GM18858 (cell line): ENCODE measurements at regions not wholly inside any gene's neighbourhood (a gene's known extent, or its start where the extent isn't known, plus 50 kb on each side); places are given as distances from the start of the nearest gene placed in this dataset.

ENCODE experiments used
- ATAC-seq: cut with Tn5 transposase; IDR thresholded peaks from one replicate; pipeline ENCODE4 v1.9.1; 2021; ENCODE audit not compliant: unreplicated experiment

DNA sequence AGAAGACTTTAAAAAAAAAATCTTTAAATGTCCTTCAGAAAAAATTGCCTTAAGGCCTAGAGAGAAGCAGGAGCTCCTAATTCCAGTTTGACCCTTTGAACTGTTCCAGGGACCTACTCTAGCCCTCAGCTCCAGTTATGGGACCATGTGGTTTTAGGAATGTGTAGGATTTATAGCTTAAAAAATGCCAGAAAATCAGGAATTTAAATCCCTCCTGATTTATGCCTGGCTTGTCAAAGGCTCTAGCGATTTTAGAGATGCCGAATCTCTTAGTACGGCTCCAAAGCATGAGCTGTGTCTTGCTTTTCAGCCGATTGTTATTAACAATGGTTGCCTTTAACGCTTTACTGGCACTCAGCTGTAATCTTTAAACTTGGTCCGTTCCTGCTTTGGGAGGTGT, 130.6 kb upstream of the NPVF start:
- no peak for ATAC-seq

DNA sequence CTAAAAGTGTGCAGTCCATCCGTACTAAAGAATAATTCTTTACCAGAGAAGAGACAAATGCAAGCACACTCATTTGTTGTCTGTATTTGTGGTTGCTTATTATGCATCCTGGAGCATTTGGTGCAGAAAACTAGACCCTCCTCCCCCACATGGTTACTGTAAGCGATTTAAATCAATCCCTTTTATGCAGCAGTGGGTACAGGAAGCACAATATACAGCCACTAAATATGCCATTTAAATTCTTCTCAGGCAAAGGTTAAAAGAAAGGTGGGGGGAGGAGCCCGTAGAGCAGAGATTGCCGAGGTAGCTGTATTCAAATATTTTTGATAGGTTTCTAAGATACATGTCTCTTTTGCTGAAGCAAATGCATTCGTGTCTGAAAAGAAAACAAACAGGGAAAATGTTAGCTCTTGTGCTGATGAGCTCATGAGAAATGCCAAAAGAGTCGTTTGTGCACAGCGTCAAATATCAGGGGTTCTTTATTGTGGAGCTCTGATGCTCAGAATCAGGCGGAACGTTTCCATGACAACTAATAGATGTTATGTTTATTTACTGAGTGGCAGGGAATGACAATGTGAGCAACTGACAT, 131.3 kb upstream of the NPVF start:
- ATAC-seq, result no peak

DNA sequence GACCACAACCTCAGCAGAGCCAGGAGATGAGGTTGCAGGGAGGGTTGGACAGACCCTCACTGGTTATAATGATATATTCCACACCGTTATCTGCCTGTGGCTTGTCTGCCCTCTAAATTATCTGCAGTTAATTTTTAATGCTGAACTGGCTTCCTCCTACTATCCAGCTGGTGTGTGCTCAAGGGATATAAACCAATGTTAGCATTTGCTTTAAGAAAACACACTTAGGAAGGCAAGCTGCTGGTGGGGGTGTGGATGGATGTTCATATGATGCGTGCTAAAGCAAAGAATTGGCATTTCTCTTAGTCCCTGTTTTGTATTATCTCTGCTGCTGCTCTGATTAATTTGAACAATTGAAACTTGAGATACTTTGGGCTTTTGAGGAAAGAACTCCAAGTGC, 132.2 kb upstream of the NPVF start:
- ATAC-seq, result no peak

DNA sequence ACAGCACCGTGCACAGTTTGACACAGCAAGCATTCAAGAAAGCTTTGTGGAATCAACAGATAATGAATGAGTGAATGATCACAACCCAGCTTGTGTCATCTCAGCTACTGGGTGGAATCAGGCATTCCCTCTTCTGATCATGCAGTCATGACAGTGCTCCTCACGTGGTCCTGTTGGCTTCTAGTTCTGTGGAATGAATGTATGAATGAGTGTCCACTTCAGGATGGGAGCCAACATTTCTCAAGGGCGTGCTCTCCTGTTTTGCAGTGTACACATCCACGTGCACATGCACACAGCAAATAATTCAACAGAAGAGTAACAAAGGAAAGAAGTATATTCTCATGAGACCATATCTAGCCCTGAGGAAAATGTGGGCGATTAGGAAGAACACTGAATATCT, 133.1 kb upstream of the NPVF start:
- ATAC-seq, result no peak

DNA sequence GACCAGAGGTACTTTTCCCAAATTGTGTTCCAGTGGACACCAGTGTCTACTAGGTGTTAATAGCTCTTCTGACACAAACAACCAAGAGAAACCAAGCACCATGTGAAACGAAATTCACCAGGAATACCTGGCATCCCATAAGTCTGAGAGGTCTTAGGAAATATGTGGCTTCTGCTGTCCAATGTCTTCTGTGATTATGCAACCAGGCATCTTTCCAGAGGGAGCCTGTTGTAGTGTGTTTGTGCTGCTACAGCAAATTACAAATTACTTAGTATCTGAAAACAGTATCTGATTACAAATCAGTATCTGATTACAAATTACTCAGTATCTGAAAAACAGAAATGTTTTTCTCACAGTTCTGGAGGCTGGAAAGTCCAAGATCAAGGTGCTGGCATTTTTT, 133.6 kb upstream of the NPVF start:
- ATAC-seq, result no peak

DNA sequence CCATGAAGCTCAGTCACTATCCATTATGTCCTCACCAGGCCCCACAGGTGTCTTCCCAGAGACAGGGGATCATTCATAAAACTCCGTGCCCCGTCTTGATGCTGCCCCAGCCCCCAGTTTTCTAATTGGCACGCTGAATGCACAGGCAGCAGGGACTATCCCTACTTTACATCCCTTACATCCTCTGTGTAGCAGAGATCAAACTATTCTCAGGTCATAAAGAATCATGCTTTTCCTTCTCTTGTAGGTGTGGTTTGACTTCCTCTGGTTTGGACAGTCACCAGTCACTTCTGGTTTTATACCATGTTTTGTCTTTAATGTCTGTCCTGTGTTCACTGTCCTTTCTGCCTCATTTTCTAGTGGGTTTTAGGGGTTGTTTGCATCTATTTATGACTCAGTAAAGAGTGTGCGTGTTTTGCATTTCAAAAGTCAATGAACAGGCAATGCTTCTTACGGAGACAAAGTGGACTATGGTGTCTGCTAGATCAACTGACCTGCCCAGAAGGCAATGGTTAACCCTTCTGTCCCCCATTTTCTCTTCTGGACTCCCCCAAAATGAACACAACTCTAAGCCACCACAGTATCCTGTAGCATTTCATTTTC, 140.4 kb upstream of the NPVF start:
- no peak for ATAC-seq

DNA sequence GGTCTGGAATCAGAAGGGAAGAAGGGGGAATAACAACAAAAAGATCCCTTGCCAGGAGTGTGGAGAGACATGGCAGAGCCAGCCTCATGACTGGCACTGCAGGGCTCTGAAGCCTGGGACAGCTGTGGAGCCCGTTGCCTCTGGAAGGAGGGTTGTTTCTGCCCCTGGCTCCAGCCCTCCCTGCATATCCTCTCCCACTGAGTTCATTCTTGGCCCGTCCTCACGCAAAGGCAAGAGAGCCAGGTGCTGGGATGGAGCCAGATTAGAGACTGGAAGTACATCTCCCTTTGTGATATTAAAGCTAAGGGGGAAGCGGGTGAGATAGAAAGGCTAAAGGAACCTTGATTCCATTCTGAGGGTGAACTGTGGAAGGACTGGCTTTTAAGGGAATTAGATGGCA, 141.5 kb upstream of the NPVF start:
- no peak for ATAC-seq

DNA sequence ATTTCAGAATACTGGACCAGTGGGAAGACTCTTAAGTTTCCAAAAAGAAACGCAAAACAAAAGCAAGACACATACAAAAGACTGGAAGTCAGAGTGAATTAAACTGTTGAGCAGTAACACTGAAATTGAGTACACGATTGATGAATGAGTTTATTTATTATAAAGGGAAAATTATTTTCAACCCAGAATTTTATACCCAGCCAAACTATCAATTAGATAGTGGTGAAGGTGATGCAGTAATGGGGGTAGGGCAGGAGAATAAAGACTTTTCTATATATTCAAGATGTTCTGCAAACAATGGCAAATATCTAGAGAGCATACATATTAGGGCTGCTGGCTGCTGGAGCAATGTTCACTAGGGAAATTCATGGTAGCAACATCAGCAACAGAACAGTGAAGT, 143.7 kb upstream of the NPVF start:
- no peak for ATAC-seq

DNA sequence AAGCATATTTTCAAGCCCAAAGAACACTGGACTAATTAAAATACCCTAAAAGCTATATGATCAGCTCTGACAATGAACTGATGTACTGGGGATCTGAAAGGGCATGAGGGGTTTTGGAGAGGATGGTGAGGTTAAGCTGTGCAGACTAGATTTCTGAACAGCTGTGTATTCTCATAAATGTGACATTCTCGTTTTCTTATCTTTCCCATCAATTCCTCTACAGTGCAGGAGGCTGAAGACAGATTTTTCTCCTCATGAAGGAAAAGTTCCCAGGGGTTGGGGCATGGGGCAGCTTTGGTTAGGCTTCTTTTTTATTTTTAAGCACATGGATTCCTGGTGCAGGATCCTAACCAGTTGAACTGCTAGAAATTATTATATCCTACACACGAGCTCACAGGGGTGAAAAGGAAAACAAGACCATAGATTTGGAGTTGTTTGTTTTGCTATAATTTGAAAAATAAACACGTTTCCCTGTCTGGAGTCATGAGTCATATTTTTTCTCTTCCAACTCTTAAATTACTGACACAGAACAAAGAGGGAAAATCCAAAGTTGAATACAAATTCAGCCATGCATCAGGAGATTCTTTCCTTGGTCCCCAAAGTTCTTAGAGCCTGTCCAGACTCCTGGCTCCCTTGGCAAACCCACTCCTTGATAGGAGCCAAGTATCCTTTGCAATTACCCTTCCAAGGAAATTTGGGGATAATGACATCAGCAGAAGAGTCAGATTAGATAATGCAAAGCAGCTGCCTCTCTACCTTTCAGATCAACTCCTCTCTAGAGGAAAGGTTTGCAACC, 147.7 kb upstream of the NPVF start:
- no peak for ATAC-seq

DNA sequence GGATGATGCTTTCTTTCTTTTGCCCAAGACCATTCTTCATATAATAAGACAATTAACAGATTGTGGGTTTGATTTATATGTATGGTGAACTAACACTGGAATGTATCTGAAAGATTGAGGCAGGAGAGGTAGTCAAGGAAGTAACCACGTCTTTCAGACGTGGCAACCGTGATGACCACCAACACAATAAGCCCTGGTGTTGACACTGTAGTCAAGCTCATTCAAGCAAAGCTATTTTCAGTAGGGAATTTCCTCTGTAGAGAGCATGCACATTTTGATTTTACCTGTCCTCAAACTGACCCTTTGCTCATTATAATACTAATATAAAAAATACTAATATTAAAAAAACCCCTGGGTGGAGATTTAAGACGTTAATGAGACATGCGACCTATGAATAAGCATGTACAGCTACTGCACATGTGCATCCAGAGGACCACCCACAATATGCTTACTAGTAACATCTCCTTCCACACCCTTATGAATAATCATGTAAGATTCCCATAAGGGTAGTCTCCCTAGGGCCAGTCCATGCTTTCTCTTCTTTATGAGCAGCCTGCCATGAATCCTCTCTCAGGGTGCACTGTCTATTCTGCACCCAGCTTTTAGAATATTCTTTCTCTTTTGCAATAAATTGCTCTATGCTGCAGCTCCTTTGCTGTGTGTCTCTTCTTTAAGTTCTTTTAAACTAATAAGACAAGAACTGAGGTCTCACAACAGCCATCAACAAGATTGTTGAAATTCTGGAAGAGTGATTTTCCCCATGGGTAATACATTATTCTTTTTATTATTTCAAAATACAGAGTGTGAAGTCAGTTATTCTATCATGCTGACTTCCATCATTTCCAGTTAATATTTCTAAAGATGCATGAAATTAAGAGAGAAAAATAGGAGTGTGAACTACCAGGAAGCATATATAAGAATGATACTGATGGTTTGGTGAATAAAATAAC, 151.3 kb upstream of the NPVF start:
- no peak for ATAC-seq

DNA sequence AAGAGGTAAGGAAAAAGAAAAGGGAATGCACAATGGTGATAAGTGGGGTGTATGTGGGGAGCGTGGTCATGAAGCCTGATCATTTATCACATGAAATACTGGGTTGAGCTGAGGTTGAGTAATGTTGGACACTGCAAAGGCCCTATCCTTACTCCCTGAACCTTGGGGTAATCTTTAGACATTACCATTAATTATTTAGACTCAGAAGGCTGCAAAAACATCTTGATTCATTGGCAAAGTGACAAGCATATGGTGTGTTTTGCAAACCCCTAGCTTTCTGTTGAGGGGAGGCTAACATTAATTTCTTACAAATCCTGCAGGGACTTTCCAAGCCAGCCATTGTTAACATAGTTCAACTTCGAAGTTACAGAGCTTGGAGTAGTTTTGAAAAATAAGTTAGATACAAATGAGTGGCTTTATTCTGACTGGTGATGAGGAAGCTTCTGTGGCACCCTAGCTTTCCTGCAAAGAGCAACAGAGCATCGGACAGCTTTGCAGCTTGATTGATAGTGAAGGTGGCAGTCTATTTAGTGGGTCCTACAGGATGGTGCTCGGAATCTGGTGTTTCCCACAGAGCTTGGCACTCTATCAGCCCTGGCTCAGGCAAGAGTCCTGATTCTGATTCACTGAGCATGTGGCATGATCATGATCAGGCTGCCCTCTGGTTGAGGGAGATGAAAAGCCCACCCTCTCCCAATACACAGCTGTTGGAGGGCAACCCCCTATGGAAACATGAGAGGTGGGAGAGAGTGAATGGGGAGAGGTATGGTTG, 153.7 kb upstream of the NPVF start:
- ATAC-seq, result no peak

DNA sequence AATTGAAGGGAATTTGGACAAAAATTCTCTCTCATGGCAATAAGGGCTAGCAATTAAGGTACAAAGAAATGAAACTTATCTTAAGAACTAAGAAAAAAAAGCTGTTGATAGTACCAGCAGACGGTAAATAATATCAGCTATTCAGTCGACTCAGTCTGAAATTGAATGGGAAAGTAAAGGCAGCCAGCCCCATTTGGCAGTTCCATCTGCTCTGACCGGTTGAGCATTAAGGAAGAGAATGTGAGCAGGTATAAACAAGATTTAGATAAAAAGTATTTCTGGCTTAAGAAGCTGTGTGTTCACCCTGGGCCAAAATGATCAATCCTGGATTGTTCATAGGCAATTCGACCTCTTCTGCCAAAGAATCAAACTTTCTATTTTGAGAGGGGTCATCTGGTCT, 154.6 kb upstream of the NPVF start:
- no peak for ATAC-seq

DNA sequence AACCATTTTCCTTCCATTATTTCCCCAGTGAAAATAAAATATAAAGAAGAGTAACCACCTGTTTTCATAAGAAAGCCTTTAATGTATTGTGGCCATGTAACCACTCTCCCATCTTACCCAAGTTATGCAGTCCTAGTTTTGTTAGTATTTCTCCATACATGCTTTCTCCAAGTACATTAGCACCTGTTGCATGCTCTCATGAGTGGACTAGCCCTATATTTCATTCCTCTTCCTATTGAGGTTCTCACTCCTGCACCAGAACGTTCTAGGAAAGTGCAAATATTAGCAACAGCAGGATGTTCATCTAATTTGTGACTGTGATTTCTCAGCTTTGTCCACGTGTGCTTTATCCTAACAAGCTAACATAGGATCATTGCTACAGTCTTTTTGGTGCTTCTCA, 155.1 kb upstream of the NPVF start:
- no peak for ATAC-seq

DNA sequence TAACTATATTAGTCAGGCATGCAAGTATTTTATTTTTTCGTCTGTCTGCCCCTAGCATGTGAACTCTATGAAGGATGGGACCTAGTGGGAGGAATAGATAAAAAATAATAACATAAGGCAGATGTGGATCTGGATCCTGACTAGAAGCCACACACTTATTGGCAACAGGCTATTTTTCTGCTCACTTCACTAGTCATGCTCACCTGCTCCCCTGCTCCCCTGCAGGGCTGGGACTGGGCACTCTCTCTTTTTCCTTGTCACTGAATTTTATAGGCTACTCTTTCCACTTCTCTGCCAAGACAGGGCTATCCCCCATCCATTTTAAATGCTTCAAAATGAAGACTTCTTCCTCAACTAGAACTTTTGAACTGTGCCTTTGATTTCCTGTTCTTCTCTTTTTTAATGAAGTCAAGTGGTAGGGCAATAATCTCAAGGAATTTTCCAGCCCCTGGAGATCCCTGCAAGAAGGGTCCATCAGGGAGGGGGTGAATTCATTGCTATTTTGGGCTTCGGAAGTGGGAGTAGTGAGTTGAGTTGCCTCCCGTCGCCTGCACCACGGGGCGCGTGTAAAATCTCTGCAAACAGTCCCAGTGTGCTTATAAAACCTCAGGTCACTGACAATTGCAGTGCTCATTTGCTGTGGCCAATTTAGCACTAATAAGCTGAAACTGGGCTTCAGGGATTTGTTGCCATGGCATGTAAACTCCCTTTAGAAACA, 156.7 kb upstream of the NPVF start:
- no peak for ATAC-seq

DNA sequence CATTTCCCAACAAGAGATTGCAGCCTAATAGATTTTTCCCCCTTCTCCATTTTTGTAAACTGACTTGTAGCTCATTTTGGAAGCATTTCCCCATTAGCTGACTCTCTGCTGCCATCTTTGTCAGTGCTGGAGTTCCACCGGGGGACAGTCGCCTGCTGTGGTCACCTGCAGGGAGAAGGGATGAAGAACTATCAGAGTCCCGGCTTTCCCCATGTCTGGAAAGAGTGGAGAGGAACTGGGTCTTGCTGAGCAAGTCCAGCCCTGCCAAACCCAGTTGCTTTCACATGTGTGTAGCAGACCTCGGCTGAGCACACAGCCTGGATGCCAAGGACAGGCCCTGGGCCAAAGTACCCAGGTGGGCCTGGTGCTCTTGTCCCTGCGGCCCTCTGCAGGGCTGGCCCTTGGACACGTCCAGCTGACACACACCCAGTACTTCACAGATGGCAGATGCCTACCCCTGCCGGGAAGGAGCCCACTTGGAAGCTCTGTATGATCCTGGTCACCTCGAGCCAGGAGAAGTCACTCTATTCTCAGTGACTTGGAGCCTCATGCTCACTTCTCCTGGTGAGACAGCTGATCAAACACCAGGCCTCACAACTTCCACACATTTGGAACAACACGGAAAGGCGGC, 157.3 kb upstream of the NPVF start:
- no peak for ATAC-seq

DNA sequence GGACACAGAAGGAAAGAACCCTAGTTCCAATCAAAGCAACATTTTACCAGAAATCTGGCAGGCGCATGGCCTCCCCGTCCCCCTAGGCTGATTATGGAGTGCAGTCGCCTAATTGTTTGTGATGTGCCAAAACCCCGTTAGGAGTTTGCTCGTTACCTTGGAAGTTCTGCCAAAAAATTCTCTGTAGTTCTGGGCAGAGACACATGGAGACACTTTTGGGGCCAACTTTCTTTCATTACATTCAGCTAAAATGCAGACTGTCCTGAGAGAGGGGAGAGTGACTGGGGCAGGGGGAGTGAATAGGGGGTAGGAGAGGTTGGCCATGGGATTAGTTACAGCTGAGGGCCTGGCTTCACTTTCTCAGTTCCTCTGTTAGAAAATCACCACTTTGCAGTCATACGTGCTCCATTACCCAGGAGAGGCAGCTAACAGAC, 158.0 kb upstream of the NPVF start:
- no peak for ATAC-seq

DNA sequence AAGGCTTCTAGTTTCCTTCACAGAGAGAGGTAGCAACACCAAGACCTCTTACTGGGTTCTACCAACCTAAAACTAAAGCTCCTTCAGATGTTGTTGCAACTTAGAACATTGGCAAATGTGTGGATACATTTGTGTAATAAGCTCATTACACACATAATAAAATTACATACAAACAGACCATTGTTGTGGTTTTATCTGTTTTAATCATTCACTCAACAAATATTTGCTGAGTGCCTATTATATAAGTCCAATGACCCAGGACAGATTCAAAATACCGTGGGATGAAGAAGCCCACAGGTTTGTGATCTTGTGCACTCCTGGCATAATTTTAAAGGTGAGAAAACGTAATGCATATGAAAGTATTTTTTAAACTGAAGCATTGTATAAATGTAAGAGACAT, 160.4 kb upstream of the NPVF start:
- no peak for ATAC-seq

DNA sequence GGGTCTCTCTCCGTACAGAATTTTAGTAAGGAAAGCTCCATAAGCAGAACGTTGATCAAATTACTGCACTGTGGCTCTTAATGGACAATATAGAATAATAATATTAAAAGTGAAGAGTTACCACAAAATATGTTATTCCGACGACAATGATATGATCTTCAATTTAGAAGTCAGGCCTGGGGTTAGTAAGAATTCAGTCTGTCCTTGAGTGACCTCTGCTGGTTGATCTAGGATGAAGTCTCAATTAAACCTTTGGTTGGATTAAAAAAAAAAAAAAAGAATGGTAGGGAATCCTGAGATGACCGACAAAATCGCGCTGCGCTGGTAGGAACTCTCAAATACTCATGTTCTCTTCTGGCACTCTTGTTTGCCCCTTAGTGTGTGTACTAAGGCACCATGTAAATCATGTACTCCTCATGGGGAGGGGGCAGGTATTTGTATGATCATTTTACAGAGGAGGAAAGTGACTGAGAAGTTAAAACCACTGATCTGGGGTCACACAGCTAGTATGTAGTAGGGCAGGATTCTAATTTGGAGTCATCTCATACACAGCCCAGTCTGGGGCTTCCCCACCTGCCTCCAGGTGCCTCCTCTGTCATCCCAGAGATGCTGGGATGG, 161.3 kb upstream of the NPVF start:
- no peak for ATAC-seq

DNA sequence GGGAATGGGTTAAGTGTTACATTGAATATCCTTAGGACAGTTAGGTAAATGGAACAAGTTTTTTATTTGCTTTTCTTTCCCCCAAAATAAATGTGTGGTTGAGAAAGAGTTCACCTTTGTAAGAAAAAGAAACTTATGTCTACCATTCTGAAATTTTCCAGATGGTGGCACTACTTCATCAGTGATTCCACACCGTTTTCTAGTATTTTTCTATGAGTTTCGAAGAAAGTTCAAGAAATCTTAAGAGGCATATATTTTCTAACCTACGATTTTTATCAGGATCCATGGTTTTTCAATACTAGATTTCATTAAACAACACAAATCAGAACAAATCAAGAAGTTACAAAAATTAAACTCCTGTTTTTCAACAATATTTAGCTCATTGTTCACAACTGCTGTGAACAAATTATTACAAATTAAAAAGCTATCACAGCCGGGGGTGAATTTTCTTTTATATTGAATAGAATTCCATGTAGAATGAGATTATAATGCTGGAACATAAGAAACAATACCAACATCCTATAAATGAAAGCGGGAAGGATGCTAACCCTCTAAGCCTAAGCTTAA, 163.1 kb upstream of the NPVF start:
- ATAC-seq, result no peak
